GM13977 (cell line): ENCODE measurements at regions not wholly inside any gene's neighbourhood (a gene's known extent, or its start where the extent isn't known, plus 50 kb on each side); places are given as distances from the start of the nearest gene placed in this dataset.

Experiments
- DNase-seq: peaks from one replicate; pipeline ENCODE4 v3.0.0; 2012; ENCODE audit warnings: low spot score
- in situ Hi-C: fragments of 300-500 bp; cut with MboI; formaldehyde crosslinking; loops from one replicate; pipeline ENCODE4 v1.12.0; 2022; ENCODE audit warnings: low sequenced_read_pairs, low pct_unique_long_range_greater_than_20kb, mixed read lengths, inconsistent platforms; ENCODE audit not compliant: unreplicated experiment
- TF ChIP-seq, protein P1 (sequence below): IDR thresholded peaks from 2 replicates; pipeline ENCODE4 v1.5.1; 2012; ENCODE audit warnings: mild to moderate bottlenecking, control low read depth; ENCODE audit not compliant: insufficient read depth; ENCODE audit errors: extremely low read depth, missing control alignments

DNA sequence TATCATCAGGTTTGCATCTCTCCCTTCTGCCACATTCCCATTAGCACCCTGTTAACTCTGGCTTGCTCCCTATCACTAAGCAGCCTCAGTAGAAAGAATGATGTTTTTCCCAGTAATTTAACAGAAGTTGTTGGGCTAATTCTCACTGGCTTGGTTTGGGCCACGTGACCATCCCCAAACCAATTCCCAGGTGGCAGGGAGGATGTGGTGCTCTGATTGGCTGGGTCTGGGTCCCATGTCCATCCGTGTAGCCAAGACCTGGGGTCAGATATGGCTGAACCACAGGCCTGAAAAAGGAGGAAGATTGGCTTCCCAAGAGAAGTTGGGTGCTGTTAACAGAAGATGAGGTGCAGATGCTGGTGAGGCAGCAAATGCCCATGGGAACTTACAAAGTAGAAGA, 122.0 kb downstream of the BOD1 start:
- no peak for DNase-seq
- TF ChIP-seq, protein P1, sequence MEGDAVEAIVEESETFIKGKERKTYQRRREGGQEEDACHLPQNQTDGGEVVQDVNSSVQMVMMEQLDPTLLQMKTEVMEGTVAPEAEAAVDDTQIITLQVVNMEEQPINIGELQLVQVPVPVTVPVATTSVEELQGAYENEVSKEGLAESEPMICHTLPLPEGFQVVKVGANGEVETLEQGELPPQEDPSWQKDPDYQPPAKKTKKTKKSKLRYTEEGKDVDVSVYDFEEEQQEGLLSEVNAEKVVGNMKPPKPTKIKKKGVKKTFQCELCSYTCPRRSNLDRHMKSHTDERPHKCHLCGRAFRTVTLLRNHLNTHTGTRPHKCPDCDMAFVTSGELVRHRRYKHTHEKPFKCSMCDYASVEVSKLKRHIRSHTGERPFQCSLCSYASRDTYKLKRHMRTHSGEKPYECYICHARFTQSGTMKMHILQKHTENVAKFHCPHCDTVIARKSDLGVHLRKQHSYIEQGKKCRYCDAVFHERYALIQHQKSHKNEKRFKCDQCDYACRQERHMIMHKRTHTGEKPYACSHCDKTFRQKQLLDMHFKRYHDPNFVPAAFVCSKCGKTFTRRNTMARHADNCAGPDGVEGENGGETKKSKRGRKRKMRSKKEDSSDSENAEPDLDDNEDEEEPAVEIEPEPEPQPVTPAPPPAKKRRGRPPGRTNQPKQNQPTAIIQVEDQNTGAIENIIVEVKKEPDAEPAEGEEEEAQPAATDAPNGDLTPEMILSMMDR = no peak
- in situ Hi-C loops = no loop called here

DNA sequence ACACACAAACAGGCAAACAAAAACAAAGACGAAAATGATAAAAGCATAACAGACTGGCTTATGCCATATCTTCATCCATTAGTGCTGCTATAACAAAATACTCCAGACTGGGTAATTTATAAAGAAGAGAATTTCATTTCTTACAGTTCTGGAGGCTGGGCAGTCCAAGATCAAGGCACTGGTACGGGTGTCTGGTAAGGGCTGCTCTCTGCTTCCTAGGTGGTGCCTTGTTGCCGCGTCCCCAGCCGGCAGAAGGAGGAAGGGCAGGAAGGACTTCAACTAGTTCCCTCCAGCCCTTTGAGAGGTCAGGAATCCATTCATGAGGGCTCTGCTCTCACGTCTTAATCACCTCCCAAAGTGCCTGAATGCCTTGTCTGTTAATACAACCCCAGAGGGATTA, 122.6 kb downstream of the BOD1 start:
- no peak for DNase-seq
- in situ Hi-C loops = no loop called here
- TF ChIP-seq, protein P1 = no peak

DNA sequence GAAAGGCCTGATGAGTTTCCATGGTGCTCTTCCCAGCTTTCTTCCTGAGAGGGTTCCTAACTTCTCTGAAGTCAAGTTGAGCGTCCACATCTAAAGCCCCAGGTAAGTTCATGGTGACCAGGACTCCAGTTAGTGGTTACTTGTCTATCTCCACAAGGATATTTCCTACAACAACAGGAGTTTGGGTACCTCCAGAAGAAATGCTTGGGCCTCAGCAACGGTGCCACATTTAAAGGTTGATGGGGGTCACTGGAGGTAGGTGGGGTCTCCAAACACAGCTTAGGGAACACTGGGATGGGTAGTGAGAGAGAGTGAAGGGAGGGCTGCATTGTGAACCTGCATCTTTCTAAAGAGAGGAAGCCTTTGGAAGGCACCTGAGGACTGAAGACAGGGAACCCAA, 123.4 kb downstream of the BOD1 start:
- TF ChIP-seq, protein P1 = no peak
- in situ Hi-C loops = no loop called here
- DNase-seq = no peak

DNA sequence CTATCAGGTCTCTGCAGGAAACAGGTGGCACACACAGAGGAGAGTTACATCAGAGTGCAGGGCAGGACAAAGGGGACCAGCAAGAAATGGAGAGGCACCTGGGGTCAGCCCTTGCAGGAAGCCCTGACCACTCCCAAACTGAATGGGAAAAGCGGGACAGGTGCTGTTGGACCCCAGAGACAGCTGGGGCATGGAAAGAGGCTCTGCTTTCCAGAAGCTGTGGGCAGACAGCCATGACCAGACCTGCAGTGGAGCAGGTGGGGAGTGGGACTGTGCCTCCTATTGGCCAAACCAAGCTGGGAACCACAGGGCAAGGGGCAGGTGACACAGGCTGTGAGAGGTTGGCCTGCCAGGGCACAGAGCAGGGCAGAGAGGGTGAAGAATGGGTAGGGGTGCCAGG, 125.8 kb downstream of the BOD1 start:
- DNase-seq = no peak
- in situ Hi-C loops = no loop called here
- TF ChIP-seq, protein P1 = no peak

DNA sequence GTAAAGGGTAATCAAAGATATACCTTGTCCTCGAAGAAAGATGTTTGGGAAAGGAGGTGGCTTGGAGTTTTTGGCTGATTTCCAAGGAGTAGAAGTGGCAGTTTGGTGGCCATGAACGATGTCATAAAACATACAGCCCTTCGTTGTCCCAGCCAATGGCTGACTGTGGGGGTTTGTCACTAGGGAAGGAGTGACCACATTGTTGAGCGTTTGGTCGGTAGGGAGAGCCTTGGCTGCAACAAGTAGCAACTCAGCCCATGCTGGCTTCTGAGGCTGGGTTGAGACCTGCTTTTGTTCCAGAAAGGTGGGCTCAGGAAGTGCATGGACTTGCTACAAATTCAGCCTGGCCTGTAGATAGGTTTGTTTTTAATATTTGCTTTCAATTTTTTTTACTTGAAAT, 128.3 kb downstream of the BOD1 start:
- in situ Hi-C loops = no loop called here
- TF ChIP-seq, protein P1 = no peak
- DNase-seq = no peak

DNA sequence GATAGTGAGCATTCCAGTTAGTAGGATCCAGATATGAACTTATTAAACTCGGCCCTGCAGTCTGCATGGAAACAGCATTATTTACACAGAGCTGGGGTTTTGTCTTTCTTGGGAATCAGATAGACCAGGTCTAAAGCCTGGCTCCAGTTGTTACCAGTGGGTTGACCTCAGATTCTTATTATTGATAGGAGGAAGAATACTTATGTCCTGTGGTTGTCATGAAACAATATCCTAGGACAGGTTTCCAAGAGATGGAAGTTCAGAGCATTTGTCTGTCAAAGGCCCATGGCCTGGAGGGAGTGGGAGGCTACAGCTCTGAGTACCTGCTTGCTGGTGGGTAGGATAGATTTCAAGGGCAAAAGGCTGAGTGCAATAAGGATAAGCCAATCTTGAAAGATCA, 129.2 kb downstream of the BOD1 start:
- TF ChIP-seq, protein P1 = no peak
- in situ Hi-C loops = no loop called here

DNA sequence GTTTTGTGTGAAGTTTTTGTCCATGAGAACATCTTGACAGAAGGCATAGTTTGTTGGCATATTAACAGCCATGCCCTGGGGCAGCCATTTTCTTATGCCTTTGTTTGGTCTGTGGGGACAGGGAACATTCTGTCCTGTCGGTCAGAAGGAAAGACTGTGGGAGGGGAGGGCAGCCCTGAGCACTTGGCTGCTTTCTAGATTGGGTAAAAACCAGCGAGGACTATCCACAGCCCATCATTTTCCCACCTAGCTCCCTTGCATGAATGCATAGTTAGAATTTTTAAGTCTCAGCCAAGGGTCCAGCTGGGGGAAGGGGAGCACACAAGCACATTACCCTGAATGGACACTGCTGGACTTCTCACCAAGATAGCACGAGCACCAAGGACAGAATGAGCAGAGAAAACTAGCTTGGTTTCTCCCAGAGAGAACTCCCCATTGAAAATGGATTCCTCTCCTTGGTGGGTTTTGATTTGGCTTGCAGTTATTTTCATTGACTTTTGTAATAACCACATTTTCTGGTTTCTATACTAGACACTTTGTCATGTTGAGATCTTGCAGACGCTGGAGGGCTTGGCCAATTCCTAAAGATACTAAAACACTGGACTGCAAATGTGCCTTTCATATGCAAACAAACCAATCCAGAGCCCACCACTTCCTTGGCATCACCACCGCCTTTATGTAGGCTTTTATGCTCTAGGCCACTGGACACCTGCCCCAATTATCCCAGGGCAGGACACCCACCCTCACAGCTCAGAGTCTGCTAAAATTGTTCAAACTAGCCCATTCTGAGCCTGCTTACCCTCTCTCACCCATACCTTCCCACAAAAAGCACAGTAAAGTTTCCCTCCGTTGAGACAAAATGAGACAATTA, 129.9 kb downstream of the BOD1 start:
- no peak for DNase-seq
- TF ChIP-seq, protein P1 = no peak
- in situ Hi-C loops = no loop called here

More for the DNA sequence above, 129.2 kb downstream of the BOD1 start:
- no peak for DNase-seq
